Non-pigmented ciliary epithelial cell (primary cell): ENCODE measurements at regions not wholly inside any gene's neighbourhood (a gene's known extent, or its start where the extent isn't known, plus 50 kb on each side); places are given as distances from the start of the nearest gene placed in this dataset.
"Not testable (repeated sequence)": the region's sequence is repeated elsewhere in the genome, so short reads cannot be mapped to it uniquely, and the experiment has no call there.

Experiments
- DNase-seq: peaks from one replicate; pipeline ENCODE4 v3.0.0-alpha.2; 2010; ENCODE audit warnings: low read depth

DNA sequence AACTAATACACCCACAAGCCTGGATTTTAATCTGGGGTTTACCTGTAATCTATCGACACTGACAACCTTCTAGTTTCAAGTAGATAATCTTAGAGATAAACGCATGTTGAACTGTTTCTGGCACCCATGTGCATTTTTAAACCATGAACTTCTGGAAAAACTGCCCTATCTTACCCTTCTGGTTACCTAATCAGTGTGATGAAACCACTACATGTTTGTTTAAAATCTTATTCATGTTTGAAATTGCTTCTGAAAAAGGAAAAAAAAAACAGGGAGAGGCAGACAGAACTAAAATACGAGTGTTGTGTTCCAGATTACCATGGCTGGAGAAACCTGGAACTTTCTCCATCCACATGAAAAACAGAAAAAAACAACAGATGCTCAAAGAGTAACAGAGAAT, 139.3 kb downstream of the MID1IP1 start:
- no peak for DNase-seq

DNA sequence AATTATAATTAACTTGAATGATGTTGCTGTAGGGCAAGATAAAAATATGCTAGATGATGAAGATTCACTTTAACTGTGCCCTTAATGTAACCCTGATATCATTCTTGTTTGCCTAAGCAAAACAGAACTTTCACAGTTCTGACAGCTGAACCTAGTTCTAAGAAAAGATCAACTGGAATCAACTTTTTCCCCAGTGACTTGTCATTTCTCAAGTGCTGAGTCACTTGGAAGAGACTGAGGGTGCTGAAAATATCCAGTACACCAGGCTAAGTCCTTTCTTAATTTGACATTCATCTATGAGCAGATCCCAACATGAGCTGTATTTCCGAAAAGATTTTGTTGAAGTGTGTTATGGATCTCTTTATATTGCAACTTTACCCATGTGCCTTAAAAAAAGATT, 140.4 kb downstream of the MID1IP1 start:
- no peak for DNase-seq

DNA sequence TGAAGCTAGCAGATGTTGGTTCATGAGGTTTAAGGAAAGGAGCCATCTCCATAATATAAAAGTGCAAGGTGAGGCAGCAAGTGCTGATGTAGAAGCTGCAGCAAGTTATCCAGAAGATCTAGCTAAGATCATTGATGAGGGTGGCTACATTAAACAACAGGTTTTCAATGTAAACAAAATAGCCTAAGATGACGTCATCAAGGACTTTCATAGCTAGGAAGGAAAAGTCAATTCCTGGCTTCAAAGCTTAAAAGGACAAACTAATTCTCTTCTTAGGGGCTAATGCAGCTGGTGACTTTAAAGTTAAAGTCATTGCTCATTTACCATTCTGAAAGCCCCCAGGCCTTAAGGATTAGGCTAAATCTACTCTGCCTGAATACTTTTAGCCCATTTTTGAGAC, 141.9 kb downstream of the MID1IP1 start:
- DNase-seq: no peak

DNA sequence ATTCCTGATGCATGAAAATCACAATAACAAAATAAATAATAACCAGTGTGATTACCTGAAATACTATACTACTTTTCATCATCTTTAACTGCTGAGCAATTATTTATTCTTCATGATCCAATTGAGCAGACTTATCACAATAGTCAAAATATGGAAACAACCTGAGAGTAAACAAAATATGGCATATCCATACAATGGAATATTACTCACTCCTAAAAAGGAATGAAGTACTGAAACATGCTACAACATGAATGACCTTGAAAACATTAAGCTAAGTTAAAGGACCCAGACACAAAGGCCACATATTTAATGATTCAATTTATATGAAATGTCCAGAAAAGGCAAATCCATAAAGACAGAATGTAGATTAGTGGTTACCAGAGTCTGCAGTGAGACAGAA, 146.8 kb downstream of the MID1IP1 start:
- no peak for DNase-seq

DNA sequence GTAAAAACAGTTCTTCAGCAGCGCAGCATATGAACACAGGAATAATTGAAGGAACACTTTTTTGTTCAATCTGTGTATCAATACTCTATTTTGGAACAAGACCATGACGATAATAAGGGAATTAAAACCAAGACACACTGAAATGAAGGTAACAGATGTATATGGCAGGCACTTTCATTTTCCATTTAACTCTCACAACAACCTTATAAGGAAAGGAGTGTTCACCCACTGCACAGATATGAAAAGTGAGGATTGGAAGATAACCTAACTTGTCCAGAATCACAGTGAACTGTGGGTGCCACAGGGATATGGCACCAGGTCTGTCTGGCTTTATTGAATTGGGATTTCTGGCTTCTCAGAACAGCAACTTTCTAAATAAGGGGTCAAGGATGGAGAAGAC, 153.3 kb downstream of the MID1IP1 start:
- no peak for DNase-seq

DNA sequence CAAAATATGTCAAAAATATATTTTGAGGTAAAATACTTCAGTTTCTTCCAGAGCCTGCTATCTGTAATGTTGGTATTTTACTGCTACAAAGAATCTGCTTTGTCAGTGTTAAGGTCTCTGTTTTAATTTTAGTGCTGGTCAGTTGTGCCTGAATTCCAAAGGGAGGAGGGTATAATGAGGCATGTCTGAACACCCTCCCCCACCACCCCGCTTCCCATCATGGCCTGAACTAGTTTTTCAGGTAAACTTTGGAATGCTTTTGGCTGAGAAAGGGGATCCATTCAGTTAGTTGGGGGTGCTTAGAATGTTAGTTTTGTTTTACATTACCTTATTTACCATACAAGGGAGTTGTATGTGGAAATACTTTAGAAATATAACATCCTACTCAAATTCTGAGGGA, 158.5 kb downstream of the MID1IP1 start:
- DNase-seq: no peak

DNA sequence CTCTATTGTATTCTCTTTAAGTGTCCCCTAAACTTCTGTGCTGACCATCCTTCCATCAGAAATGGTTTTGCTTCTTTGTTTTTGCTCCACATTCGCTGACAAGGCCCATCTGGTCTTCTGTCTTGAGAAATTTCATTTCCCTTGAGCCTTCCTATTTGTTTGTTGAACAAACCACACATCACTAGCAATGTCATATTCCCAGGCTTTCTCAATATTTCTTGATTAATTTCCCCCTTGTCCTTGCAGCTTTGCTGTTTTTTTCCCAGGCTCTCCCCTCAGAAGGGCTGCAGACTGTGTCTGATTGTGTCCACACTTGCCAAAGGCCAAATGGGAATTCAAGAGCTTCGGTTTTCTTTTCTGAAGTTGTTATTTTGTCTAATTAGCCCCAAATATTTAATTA, 158.9 kb downstream of the MID1IP1 start:
- DNase-seq: no peak

DNA sequence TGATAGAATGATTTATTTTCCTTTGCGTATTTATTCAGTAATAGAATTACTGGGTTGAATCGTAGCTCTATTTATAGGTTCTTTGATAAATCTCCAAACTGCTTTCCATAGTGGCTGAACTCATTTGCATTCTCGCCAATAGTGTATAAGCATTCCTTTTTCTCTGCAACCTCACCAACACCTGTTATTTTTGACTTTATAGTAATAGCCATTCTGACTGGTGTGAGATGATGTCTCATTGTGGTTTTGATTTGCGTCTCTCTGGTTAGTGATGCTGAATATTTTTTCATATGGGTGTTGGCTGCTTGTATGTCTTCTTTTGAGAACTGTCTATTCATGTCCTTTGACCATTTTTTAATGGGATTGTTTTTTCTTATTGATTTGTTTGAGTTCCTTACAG, 160.7 kb downstream of the MID1IP1 start:
- no peak for DNase-seq

DNA sequence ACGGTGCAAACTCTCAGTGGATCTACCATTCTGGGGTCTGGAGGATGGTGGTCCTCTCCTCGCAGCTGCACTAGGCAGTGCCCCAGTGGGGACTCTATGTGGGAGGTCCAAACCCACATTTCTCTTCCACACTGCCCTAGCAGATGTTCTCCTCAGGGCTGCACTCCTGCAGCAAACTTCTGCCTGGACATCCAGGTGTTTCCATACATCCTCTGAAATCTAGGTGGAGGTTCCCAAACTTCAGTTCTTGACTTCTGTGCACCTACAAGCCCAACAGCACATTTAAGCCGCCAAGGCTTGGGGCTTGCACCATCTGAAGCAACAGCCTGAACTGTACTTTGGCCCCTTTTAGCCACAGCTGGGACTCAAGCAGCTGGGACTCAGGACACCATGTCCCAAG, 162.0 kb downstream of the MID1IP1 start:
- not testable (repeated sequence) for DNase-seq

DNA sequence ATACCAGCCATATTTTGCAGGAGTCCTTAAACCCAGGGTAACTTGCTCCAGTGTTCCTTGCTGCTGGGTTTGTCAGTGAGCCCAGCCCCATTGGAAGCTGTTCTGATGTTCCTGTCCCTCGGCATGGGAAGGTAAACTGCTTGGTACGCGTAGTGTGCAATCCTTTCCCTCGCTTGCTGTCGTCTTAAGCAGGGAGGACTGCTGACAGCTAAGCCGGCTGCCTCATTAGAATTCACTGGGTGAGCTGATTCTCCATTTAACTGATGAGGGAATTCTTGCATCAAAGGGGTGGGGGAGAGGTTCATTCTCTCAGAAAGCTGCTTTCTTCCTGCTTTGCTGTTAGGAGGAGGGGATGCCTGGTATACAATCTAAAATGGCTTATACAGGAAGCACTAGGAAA, 164.6 kb downstream of the MID1IP1 start:
- DNase-seq: no peak

DNA sequence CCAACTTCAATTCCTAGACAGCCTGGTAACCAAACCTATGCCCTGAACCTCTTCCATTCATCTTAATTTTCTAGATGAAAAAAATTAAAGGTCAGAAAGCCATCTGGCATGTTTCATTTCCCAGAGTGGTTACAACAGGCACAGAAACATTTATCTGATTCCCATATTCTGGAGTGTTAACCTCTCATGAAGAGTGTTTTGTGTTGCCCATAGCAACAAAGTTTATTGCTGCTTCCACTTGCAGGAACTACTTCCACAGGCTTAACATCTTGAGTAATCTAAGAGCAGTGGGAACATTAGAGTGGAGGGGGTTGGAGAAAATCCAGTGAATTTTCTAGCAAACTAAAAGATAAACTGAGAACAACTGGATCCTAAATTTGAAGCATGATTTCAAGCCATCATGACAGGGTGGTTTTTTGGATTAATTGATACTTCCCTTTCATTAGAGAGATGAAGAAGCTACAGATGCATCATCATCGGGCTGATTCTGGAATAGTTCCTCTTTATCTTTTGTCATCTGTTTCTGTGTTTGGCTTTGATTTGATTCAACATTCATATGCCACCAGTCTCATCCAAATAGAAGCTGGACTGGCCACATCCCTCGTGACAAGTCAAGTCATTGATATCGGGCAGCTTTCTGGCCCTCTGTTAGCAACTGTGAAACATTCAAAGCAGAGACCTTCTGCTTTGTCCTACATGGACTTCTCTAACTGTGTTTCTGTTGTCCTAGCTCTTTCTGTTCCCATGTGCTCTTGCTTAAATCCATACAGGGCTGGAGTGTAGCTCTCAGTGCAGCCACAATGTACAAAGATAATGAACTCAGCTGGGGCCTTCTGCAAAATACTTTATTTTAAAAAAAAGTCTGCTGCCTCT, 167.3 kb downstream of the MID1IP1 start:
- DNase-seq: no peak

DNA sequence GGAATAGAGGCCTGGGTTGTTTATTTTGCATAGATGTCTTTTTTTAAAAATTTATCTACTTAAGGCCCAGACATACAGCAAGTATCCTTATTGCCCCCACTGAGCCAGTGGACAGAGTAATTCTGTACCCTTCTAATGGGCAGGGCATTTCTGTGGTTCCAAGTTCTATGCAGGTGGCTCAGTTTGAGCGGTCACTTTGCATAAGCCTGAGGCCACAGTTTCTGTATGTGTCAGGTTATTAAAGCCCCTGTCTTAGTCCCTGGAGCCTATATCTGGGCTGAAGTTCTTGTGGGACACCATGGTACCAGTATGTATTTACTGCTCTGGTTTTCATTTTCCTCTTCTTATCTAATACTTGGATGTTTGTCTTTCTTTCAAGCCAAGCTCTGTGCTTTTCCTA, 168.8 kb downstream of the MID1IP1 start:
- DNase-seq: no peak

DNA sequence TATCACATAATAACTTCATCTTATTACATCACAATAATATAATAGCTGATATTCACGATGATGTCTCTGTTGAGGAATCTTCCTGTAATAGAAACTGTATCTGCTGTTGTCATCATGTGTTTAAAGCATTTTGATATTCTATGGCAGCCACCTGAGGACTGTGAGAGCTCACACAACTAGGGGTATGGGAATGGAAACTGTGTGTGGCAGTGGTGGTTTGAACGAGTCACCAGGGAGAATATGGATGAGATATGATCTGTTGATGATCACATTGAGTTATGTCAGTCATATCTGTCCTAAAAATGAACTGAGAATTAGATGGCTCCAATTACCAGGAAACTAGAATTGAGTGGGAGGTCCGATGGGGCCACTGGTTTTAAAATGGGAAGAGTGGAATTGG, 169.6 kb downstream of the MID1IP1 start:
- no peak for DNase-seq

DNA sequence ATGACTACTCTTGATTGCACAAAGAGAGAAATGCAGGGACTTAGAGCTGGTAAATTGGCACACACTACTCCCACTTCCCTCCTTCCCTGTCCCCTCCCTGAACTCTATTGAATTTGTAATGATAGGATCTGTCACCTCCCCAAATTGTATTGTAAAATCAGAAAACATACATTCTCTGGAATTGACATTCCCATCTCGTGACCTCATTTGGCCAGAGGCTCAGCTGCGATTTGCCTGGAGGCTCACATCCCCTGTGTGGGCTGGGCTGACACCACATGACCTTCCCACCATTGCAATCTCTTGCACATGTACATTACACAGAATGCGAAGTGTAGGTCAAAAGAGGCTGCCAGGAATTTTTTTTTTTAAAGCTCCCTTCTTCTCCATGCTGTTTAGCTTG, 172.1 kb downstream of the MID1IP1 start:
- no peak for DNase-seq

DNA sequence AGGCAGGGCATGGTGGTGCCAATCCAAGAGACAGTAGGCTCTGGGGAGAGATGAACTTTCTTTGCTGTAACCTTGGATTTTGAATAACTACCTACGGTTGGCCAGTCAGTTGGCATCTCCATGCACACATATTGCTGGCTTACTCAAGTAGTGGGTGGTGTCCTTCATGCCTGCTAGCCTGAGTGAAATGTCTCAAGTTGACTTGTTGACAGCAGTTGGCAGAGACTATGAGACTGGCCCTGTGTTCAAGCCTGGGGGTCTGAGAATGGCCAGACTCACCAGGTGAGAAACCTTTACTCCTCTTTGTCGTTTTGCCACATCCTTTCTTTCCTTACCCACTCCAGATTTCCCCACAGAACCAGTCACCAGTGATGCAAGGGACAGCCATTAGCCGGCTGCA, 173.3 kb downstream of the MID1IP1 start:
- DNase-seq: no peak

DNA sequence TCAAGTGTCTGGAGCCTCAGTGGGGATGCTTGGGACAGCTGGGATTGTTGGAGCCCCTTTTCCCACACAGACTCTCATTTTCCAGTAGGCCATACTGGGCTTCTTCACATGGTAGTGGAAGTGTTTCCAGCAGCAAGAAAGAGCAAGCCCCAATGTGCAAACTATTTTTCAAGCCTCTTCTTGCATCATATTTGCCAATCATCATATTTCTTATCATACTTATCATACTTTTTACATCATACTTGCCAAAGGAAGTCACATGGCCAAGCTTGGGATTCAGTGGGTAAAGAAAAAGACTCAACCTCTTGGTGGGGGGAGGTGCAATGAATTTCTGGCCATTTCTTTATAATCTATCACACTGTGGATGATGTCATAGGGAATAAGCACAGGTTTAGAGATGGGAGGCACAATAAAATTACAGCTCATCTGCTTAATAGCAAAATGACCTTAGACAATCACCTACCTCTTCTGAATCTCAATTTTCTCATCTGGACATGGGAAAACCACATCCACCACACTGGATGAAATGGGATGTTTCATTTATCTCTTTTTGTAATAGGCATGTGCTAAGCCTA, 174.2 kb downstream of the MID1IP1 start:
- no peak for DNase-seq

DNA sequence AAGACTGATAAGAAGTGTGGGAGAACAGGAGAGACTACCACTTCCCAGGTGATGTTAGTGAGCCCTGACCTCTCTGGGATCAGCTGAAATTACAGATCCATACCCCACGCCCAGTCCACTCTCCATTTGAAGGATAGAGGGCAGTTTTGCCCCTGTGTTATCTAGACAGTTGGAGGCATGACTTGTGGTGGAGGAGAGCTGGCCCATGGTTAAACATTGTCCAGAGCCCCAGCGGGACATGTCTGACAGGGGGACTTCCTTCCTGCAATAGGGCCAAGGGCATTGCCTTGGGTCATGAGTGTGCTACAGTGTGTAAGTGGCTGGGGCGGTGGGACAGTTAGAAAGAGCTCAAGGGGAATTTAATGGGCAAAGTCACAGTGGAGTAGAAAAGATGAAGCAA, 181.1 kb downstream of the MID1IP1 start:
- no peak for DNase-seq

DNA sequence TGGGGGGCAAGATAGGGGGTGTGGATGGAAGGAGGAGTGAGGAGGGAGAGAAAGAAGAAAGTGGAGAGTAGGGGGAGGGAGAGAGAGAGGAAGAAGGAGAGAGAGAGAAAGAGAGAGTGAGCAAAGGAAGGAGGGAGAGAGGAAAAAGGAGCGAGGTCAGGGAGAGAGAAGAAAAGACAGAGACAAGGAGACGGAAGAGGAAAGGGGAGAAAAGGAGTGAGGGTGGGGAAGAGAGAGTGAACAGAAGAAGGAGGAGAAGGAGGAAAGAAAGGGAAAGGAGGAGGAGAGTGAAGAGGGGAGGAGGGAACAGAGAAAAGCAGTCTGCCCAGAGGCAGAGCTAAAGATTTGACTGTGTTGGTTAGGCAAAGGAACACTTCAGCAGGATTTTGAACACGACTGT, 181.6 kb downstream of the MID1IP1 start:
- no peak for DNase-seq

DNA sequence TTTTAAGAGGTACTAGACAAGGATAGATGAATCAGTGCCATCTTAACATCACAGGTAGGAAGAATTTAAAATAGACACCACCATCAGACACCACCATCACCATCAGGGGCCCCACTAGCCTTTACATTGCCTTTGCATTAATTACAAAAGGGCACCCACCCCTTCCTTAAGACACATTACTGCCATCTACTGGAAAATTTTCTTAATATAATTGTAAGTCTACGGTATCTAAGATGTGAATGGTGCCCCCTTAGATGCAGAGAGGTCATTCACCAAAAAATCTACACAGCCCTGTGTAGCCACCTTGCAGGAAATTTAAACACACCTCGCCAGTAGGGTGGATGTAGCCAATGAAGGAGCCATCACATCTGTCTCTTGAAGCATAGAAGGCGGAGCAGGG, 184.1 kb downstream of the MID1IP1 start:
- DNase-seq: no peak

DNA sequence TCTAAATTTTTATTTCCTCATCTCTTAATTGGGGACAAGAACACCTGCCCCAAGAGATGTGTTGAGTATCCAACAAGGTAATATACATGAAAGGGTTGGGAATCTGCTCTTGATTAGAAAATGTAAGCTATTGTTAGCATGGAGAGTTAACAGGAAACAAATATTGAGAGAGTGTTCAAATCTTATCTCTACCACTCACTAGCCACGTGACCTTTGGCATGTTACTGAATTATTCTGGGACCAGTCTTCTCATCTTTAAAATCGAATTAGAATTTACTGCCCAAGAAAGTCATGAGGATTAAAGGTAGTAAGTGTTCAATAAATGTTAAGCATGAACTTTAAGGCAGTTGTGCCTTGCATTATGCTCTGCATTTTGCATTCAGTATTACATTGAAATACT, 184.7 kb downstream of the MID1IP1 start:
- no peak for DNase-seq

DNA sequence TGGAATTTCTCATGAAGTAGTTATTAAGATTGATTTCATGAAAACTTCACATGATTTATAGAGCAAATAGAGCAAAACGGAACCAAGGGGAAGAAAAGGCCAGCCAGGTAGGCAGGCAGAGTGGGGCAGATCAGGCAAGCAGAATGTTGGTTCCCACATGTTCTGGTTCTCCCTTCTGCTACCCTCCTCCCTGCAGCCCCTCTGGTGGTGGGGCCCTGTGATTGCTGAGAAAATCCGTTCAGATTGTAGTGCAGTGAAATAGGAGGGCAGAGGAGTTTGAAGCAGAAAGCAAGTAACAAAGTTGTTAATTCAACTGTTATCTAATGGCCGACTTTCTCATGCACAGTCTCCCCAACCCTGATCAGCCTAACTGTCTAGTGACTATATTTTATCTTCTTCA, 185.3 kb downstream of the MID1IP1 start:
- DNase-seq: no peak

DNA sequence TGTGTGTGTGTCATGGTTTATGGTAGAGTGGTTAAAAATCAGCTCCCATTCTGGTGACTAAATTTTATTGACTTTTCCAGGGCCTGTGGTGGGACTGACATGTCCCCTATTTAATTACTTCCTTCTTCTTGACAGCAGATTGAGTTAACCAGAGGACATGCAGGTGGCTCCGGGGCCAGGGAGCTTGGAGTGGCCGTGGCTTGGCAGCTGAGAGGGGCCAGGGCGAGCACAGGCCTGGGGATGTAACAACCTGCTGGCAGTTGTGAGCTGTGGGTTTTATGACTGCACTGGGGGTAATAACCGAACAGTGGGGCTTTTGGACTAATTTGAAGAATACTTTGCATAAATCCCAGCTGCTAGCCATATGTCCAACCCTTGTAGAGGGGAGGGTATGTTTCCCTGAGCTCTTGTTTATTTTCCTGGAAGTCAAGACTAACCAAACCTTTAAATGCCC, 186.0 kb downstream of the MID1IP1 start:
- no peak for DNase-seq

DNA sequence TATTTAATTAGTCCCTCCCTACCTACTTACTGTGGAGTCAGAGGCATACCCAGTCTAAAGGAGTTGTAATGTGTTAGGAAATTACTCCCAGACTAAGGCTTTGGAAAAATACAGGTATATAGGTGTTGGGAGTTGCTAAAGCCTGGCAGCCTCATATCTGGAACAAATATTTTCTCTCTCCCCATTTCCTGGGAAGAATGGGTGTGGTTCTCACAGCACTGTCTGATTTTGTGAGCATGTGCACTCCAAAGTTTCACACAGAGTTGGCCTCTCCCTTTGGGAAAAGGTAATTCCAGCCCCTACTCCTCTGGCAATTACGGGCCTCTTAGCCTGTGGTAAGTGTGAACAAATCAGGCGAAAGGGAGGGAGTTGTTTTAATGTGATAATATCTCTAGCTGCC, 187.0 kb downstream of the MID1IP1 start:
- no peak for DNase-seq

DNA sequence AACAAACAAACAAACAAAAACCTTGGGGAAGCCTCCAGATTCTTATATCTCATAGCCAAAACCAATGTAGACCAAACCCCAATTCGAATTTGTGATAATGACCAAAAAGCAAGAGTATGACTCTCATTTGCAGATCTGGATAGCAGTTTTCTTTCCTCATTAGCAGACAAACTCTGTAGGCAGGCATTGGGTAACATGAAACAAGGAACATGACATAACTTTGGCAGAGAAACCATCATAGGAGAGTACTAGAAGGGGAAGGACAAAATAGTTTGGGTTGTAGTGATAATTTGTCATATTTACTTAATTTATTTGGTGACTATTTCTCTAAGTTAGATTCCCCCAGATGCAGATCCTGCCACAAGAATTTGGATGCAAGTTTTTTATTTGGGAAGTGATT, 187.8 kb downstream of the MID1IP1 start:
- DNase-seq: no peak
